ENCODE measurements at regions not wholly inside any gene's neighbourhood (a gene's known extent, or its start where the extent isn't known, plus 50 kb on each side); places are given as distances from the start of the nearest gene placed in this dataset.

- POLR2A ChIA-PET (ENCODE audit: low non-redundant PET) = no interaction called here
- no peak overlapping the region for H3K27ac ChIP-seq
- no peak for DNase-seq (ENCODE audit: low spot score)
- CTCF ChIA-PET = no interaction called here
- TF ChIP-seq, protein P1, sequence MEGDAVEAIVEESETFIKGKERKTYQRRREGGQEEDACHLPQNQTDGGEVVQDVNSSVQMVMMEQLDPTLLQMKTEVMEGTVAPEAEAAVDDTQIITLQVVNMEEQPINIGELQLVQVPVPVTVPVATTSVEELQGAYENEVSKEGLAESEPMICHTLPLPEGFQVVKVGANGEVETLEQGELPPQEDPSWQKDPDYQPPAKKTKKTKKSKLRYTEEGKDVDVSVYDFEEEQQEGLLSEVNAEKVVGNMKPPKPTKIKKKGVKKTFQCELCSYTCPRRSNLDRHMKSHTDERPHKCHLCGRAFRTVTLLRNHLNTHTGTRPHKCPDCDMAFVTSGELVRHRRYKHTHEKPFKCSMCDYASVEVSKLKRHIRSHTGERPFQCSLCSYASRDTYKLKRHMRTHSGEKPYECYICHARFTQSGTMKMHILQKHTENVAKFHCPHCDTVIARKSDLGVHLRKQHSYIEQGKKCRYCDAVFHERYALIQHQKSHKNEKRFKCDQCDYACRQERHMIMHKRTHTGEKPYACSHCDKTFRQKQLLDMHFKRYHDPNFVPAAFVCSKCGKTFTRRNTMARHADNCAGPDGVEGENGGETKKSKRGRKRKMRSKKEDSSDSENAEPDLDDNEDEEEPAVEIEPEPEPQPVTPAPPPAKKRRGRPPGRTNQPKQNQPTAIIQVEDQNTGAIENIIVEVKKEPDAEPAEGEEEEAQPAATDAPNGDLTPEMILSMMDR (conservative IDR thresholded peaks at IDR 0.05; ENCODE audit: low read depth) = no peak
These were observed 208.5 kb upstream of the FAT1 start for GRCh38 chr4:186932196-186932595.

GRCh38 chr4:186932631-186933187 lies 209.1 kb upstream of the FAT1 start:
- TF ChIP-seq, protein P1 (conservative IDR thresholded peaks at IDR 0.05; ENCODE audit: low read depth) = no peak
- H3K27ac ChIP-seq = no peak overlapping the region
- ChIA-PET CTCF (no interaction called here), POLR2A (ENCODE audit: low non-redundant PET) (no interaction called here)
- DNase-seq (ENCODE audit: low spot score) = no peak

- DNase-seq (ENCODE audit: low spot score) = no peak
- ChIA-PET CTCF (interaction anchor here (0.8 kb wide), 1 partner anchor 207 kb away, joined by 4 read pairs; no protein-coding TSS in a partner anchor), POLR2A (ENCODE audit: low non-redundant PET) (no interaction called here)
- TF ChIP-seq, protein P1 (conservative IDR thresholded peaks at IDR 0.05; ENCODE audit: low read depth) = no peak
- no peak overlapping the region for H3K27ac ChIP-seq
These were observed 210.6 kb upstream of the FAT1 start for GRCh38 chr4:186934244-186934643.

DNA sequence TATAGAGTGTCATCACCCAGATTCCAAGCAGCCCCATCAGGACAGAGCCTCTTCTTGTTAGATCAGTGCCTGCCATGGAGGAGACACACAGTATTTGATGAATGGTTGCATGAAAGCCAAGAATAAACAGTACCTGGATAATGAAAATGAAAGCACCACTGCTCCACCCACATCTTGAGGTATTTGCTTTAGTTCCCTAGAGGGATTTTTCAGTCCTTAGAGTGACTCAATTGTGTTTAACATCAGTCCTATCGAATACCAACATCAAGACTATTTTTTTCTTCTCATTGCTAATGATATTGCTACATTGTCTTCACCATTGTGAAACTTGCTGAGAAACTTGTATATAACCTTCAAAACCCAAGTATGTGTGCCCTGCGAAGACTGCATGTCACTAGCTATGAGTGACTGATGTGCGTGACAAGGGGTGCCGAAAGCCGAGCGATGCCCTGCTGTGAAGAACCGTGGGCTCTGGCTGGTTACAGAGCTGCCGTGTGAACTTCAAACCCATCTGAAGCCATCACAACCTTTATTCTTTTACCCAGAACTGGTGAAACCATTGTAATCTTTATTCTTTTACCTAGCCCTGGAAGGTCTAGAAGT lies 211.3 kb upstream of the FAT1 start:
- POLR2A ChIA-PET (ENCODE audit: low non-redundant PET) = no interaction called here

GRCh38 chr4:186935901-186936300 lies 212.2 kb upstream of the FAT1 start:
- POLR2A ChIA-PET (ENCODE audit: low non-redundant PET) = no interaction called here
- H3K27ac ChIP-seq = no peak overlapping the region
- CTCF ChIA-PET = interaction anchor here (1.5 kb wide), 1 partner anchor 13 kb away, joined by 3 read pairs; no protein-coding TSS in a partner anchor
- TF ChIP-seq, protein P1 (conservative IDR thresholded peaks at IDR 0.05; ENCODE audit: low read depth) = no peak
- no peak for DNase-seq (ENCODE audit: low spot score)

More for the DNA sequence above, 211.3 kb upstream of the FAT1 start:
- no peak overlapping the region for H3K27ac ChIP-seq
- TF ChIP-seq, protein P1 (conservative IDR thresholded peaks at IDR 0.05; ENCODE audit: low read depth) = no peak
- DNase-seq (ENCODE audit: low spot score) = no peak
- CTCF ChIA-PET = interaction anchor here (0.9 kb wide), 1 partner anchor 264 kb away, joined by 3 read pairs; no protein-coding TSS in a partner anchor

DNA sequence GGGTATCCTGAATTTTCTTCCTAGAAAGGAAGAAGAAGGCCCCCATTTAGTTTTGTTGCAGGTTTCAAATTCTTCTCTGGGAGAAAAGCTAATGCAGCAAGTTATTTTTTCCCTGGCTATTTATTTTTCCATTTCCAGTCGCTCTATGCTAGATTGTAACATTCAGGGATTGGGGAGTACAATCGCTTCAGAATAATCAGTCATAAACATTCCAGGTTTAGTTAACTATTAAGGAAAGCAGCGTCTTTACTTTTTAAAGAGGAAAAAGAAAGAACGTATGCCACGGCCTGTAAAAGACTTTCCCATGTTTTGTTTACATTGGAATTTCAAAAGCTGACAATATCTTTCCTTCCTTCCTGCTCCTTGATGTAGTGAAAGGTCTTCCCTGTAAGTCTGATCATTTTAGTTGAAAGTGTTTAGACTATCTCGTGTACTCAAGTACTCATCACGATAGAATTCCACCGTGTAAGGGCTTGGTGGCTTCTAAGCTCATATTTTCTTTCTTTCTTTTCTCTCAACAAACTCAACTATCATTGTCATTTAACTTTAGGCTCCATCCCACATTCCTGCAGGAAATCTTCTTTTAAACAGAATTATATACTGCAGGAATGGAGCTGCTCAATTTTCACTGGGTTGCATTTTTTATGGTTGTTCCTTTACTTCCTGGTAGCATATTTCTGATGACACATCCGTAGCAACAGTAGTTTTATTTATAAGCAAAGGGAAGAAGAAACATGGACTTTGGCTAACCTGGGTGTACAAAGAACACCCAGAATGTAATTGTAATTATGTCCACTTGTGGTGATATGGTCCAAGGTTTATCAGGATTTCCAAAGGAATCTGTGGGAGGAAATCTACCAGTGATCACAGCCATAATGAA lies 213.1 kb upstream of the FAT1 start:
- ChIA-PET POLR2A (ENCODE audit: low non-redundant PET) (interaction anchor here (0.6 kb wide), 1 partner anchor 178 kb away, joined by 3 read pairs; no protein-coding TSS in a partner anchor), CTCF (interaction anchor here (1.0 to 1.5 kb wide), 2 partner anchors 12 to 210 kb away, joined by 3 to 7 read pairs; no protein-coding TSS in a partner anchor)
- TF ChIP-seq, protein P1 (conservative IDR thresholded peaks at IDR 0.05; ENCODE audit: low read depth) = peak; percentile 25; the same call in 1 of the 2 replicates
- DNase-seq (ENCODE audit: low spot score) = peak; percentile 73
- H3K27ac ChIP-seq = peak overlapping the region; percentile 67

All from RWPE1 (cell line).